HUES48 (cell line): ENCODE measurements at regions not wholly inside any gene's neighbourhood (a gene's known extent, or its start where the extent isn't known, plus 50 kb on each side); places are given as distances from the start of the nearest gene placed in this dataset.

ENCODE experiments used
- H3K27ac ChIP-seq: one replicate; pipeline ENCODE4 v1.7.0; 2013; ENCODE audit warnings: low read depth, low read length, inconsistent platforms
- H3K27me3 ChIP-seq: 2 replicates; pipeline ENCODE4 v1.6.1; 2013; ENCODE audit warnings: mild to moderate bottlenecking, low read length; ENCODE audit not compliant: control insufficient read depth, insufficient read depth
- H3K36me3 ChIP-seq: 2 replicates; pipeline ENCODE4 v1.6.1; 2013; ENCODE audit warnings: low read length; ENCODE audit not compliant: control insufficient read depth, insufficient read depth
- H3K4me1 ChIP-seq: 2 replicates; pipeline ENCODE4 v1.6.1; 2013; ENCODE audit warnings: mild to moderate bottlenecking, low read length; ENCODE audit not compliant: control insufficient read depth, insufficient read depth
- H3K4me3 ChIP-seq: 2 replicates; pipeline ENCODE4 v1.5.1; 2013; ENCODE audit warnings: mild to moderate bottlenecking, low read depth, low read length
- H3K9ac ChIP-seq: 2 replicates; pipeline ENCODE4 v1.6.1; 2013; ENCODE audit warnings: mild to moderate bottlenecking, low read depth, low read length, moderate library complexity
- H3K9me3 ChIP-seq: 2 replicates; pipeline ENCODE4 v1.6.1; 2013; ENCODE audit warnings: low read length; ENCODE audit not compliant: control insufficient read depth, insufficient read depth

- H3K4me3 ChIP-seq = no peak overlapping the region
- no peaks in the 10 kb centered on the region for H3K27me3 ChIP-seq
- H3K27ac ChIP-seq = peak overlapping the region; percentile 42
- H3K36me3 ChIP-seq = no peaks in the 10 kb centered on the region
- H3K4me1 ChIP-seq = peaks cover 34% of the 10 kb centered on the region
- H3K9me3 ChIP-seq = no peaks in the 10 kb centered on the region
- H3K9ac ChIP-seq = no peak overlapping the region
Observed at GRCh38 chr5:30100148-30100713, 1093.3 kb upstream of the CDH6 start.

DNA sequence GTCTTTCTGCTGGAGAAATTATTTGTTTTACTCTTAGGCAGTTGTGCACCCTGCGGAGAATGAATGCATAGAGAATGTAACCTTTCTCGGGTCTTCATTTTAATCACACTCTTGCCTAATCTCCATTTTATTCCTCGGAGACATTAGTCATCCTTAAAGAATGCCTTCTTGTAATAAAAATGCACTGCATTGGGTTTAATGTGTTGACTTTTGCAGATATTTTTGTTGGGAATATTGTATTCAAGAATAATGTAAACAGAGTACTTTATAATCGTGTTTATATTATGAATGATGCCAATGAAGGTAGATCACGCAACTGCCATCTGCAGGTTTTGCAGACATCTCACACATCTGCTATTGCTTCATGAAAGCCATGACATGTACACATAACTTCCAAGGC, 1093.9 kb upstream of the CDH6 start:
- Histone ChIP-seq H3K4me3 (no peak overlapping the region), H3K9me3 (no peaks in the 10 kb centered on the region), H3K9ac (no peak overlapping the region), H3K36me3 (no peaks in the 10 kb centered on the region), H3K27me3 (no peaks in the 10 kb centered on the region), H3K27ac (peak overlapping the region; percentile 54), H3K4me1 (peaks cover 34% of the 10 kb centered on the region)

GRCh38 chr5:30098940-30099339, 1094.5 kb upstream of the CDH6 start:
- Histone ChIP-seq H3K9ac (no peak overlapping the region), H3K36me3 (no peaks in the 10 kb centered on the region), H3K4me3 (no peak overlapping the region), H3K4me1 (peaks cover 34% of the 10 kb centered on the region), H3K27me3 (no peaks in the 10 kb centered on the region), H3K27ac (no peak overlapping the region), H3K9me3 (no peaks in the 10 kb centered on the region)

DNA sequence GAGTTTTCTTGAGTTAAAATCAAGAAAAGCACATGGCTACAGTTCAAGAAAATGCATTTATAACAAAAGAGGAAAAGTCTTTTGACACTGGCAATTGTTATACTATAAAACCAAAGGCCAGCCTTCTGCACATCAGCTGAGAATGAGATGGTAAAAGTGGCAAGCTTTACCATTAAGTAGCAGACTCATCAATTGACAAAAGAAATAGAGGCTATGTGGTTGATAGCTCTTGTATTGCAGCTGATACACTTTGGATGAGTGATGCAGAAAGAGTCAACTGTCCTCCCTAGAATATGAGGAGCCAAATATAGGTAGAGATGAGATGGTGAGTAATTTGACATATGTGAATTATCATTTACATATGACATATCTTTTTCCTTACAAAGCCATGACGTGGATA, 1100.9 kb upstream of the CDH6 start:
- H3K9me3 ChIP-seq = no peaks in the 10 kb centered on the region
- no peak overlapping the region for H3K4me3 ChIP-seq
- no peaks in the 10 kb centered on the region for H3K27me3 ChIP-seq
- peaks cover 15% of the 10 kb centered on the region for H3K4me1 ChIP-seq
- no peak overlapping the region for H3K9ac ChIP-seq
- no peaks in the 10 kb centered on the region for H3K36me3 ChIP-seq
- no peak overlapping the region for H3K27ac ChIP-seq

DNA sequence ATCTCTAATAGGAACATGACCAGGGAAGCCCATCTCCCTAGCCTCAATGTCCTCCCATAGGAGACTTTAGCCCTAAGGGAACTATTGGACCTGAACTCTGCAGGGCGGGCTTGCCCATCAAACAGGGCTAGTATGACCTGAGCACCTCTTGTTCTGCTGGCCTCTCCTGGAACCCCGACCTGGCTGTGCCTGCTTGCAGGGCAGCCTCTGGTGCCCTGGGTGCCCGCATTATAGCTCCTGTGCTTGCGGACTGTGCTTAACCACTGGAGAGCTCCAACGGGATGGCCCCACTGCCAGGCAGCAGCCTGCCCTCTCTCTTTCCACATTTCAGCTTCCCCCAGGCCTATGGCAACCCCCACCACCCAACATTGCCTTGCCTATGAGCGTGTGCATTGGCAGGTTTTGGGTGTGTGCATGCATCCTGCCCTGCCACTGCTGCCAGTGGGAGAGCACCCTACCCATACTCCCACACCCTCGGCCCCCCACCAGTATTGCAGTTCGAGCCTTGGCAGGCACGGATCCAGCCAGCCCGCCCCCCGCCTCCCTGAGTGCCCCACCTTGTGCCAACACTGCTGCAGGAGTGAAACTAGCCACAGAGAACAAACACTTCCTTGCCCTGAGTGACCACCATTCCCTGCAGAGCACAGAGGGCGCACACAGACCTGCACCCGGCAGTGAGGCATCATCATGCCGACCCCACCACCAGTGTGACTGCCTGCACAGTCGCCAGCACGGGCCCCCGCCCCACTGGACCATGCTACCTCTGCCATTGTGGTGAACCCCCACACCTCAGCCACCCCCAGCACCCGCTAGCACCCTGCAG, 1123.8 kb upstream of the CDH6 start:
- H3K27ac ChIP-seq = no peak overlapping the region

GRCh38 chr5:30063503-30063902, 1130.0 kb upstream of the CDH6 start:
- Histone ChIP-seq H3K9me3 (no peaks in the 10 kb centered on the region), H3K36me3 (no peaks in the 10 kb centered on the region), H3K9ac (no peak overlapping the region), H3K4me3 (no peak overlapping the region), H3K4me1 (no peaks in the 10 kb centered on the region), H3K27ac (no peak overlapping the region), H3K27me3 (no peaks in the 10 kb centered on the region)

More for the DNA sequence above, 1123.8 kb upstream of the CDH6 start:
- Histone ChIP-seq H3K4me1 (no peaks in the 10 kb centered on the region), H3K27me3 (no peaks in the 10 kb centered on the region), H3K36me3 (no peaks in the 10 kb centered on the region), H3K9me3 (no peaks in the 10 kb centered on the region), H3K4me3 (no peak overlapping the region), H3K9ac (no peak overlapping the region)

DNA sequence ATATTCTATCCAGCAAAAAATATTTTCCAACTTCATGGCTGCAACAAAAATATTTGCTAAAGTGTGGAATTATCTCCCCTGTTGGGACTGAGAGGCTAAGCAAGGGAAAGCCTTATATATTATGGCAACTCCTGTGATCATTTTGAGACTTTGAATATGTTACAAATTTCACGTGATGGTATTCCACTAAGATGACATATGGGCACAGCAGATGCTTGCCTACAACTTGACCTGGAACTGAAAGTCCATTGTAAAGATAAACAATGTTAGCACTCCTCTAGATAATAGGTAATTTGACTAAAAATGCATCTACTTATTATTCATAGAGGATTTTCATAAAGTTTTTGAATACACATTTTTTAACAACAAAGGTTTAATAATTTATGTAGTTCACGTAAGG, 1141.5 kb upstream of the CDH6 start:
- H3K9ac ChIP-seq = no peak overlapping the region
- H3K27ac ChIP-seq = no peak overlapping the region
- no peaks in the 10 kb centered on the region; the same call in 1 of the 2 replicates for H3K9me3 ChIP-seq
- H3K27me3 ChIP-seq = no peaks in the 10 kb centered on the region
- 0 out of 2 replicates have a peak, but pooled peaks cover 2% of the 10 kb centered on the region for H3K4me1 ChIP-seq
- no peaks in the 10 kb centered on the region for H3K36me3 ChIP-seq
- H3K4me3 ChIP-seq = no peak overlapping the region

- 0 out of 2 replicates have a peak, but pooled peaks cover 2% of the 10 kb centered on the region for H3K4me1 ChIP-seq
- H3K27me3 ChIP-seq = no peaks in the 10 kb centered on the region
- no peaks in the 10 kb centered on the region; the same call in 1 of the 2 replicates for H3K9me3 ChIP-seq
- no peaks in the 10 kb centered on the region for H3K36me3 ChIP-seq
- no peak overlapping the region for H3K4me3 ChIP-seq
- H3K27ac ChIP-seq = no peak overlapping the region
- H3K9ac ChIP-seq = no peak overlapping the region
Observed at GRCh38 chr5:30050056-30050815, 1143.2 kb upstream of the CDH6 start.

DNA sequence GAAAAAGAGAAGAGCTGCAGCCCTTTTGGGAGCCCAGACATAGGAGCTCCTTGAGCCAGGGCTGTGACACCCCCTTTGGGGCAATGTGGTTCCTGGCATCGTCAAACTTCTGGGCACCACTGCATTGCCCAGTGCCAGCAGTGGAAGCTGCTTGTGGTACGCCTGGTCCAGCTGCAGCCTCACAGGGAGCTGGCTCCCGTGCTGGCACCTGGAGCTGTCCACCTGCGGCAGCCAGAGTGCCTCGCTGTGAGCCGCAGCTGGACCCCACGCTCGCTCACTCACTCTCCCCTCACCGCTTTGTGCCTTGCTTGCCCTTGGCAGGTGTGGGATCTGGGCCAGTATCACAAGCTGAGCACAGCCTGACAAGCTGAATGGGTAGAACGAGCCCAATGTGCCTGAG, 1150.8 kb upstream of the CDH6 start:
- no peak overlapping the region for H3K4me3 ChIP-seq
- H3K4me1 ChIP-seq = no peaks in the 10 kb centered on the region
- H3K27me3 ChIP-seq = no peaks in the 10 kb centered on the region
- H3K9me3 ChIP-seq = no peaks in the 10 kb centered on the region
- no peaks in the 10 kb centered on the region for H3K36me3 ChIP-seq
- H3K9ac ChIP-seq = no peak overlapping the region
- H3K27ac ChIP-seq = no peak overlapping the region

GRCh38 chr5:30041831-30042385, 1151.6 kb upstream of the CDH6 start:
- Histone ChIP-seq H3K4me1 (no peaks in the 10 kb centered on the region), H3K4me3 (no peak overlapping the region), H3K36me3 (no peaks in the 10 kb centered on the region), H3K27ac (no peak overlapping the region), H3K9ac (no peak overlapping the region), H3K27me3 (no peaks in the 10 kb centered on the region), H3K9me3 (no peaks in the 10 kb centered on the region)
